HG02610 (cell line): ENCODE measurements at regions not wholly inside any gene's neighbourhood (a gene's known extent, or its start where the extent isn't known, plus 50 kb on each side); places are given as distances from the start of the nearest gene placed in this dataset.

Experiments
- ATAC-seq: cut with Tn5 transposase; IDR thresholded peaks from one replicate; pipeline ENCODE4 v1.9.1; 2021; ENCODE audit warnings: mild to moderate bottlenecking, moderate library complexity; ENCODE audit not compliant: unreplicated experiment

DNA sequence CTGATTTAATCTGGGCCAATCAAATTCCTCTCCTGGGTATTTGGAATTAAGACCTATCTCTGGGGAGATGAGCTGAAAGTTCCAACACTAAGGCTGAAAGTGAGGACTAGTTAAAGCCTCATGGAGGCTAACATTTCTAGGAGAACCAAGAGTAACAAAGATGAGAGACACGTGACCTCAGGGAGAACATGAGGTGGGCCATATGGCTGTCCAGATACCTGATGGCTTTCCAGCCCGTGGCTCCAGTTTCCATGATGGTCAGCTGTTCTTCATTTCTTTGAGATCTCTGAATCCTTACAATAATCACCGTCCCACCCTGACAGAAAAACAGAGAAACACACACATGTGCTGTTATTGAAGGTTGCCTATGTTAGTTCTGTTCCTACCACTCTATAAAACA, 66.1 kb downstream of the LEPR start:
- no peak for ATAC-seq

GRCh38 chr1:65489481-65489880, 69.0 kb downstream of the LEPR start:
- ATAC-seq, result no peak

DNA sequence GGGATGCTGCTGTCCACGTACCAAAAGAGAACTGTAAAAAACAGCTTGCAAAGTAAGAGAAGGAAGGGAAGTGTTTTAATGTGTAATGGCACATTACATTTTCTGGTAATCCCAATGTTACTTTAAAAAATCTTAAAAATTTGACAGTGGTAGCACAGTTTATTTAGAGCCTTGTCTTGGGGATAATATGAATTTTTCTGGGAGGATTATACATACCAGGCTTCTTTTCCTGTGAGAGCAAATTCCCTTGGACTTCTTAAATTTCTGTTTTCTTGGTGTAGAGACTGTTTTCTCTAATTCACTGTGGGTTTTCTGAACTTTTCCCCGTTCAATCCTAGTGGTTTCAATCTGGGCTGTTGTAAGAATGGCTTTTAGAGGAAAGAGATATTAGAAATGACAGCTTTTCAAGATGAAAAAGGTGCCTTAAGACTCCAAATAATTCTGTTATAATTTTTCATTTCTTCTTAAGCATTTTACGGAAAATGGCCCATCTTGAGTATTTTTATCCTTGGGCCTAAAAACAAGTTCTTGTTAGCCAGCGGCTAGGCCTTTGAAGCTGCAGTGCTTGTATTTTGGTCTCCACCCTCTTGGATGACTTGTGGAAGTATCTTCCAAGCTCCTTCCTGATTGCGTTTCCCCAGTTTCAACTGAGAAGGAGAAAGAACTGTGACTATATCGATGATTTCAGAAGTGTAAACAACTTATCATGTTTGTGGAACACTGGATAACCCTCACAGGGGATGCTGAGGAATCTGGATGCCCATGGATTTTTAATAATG, 70.0 kb downstream of the LEPR start:
- ATAC-seq, result no peak

- ATAC-seq, result no peak
These were observed 71.0 kb downstream of the LEPR start for GRCh38 chr1:65491472-65491871.

DNA sequence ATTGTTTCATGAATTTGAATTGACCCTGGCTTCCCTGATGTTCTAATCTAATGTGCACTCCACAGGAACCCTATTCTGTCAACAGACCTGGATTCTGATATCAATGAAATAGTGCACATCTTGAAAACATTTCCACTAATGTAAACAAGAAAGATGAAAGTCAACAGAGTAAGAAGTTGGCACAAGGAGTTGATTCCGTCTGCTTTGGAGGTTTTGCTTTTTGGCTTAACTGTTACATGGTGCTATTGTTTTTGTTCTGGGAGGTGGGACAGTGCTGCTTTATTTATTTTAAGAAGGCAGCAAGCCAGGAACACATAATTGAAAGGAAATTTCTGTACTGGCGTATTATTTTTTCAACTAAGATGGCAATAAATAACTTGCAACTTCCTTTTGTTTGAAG, 73.3 kb downstream of the LEPR start:
- no peak for ATAC-seq

GRCh38 chr1:65494671-65495070, 74.2 kb downstream of the LEPR start:
- ATAC-seq, result no peak

DNA sequence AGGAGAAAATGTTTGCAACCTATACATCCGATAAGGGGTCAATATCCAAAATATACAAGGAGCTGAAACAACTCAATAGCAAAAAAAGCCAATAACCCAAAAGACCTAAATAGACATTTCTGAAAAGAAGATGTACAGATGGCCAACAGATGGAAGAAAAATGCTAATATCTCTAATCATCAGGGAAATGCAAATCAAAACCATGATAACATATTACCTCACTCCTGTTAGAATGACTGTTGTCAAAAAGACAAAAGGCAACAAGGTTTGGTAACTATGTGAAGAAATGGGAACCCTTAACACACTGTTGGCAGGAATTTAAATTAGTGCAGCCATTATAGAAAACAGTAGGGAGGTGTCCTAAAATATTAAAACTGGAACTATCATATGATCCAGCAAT, 74.7 kb downstream of the LEPR start:
- ATAC-seq, result no peak

- no peak for ATAC-seq
These were observed 76.9 kb downstream of the LEPR start for GRCh38 chr1:65497256-65497830.

- ATAC-seq, result no peak
These were observed 83.0 kb downstream of the LEPR start for GRCh38 chr1:65503427-65503826.

- ATAC-seq, result no peak
These were observed 83.8 kb downstream of the LEPR start for GRCh38 chr1:65504263-65504662.

GRCh38 chr1:65505547-65506300, 85.3 kb downstream of the LEPR start:
- no peak for ATAC-seq

- ATAC-seq, result no peak
These were observed 87.6 kb downstream of the LEPR start for GRCh38 chr1:65508051-65508450.

DNA sequence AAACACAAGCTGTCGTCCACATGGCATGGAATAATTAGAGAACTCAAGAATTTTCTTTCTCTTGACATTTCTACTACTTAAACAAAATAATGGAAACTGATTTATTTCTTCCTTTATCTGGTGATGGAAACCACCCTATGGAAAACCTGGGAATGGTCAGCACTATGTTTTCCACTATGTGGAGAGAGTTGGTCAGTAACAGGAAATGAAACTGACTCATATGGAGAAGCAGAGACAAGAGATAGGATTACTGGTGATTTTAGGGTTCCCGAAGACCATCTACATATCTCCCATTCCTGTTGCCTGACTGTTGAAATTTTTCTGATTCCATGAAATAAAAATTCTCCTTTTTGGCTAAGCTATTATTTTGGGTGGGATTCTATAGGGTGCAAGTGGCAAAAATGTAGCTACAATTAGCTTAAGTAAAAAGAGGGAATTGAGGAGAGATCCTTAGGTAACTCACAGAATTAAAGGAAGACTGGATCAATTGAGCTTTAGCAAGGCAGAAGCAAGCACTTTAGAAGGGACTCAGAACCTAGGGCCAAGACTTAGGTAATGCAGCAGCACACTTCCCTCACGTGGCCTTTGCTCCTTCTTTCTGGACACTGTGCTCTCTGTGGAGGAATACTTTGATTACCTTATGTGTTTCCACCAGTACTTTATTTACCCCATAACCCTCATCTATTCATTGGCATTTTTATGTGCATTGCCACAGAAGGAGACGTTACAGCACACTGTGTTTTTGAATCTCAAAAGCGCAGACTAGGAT, 89.6 kb downstream of the LEPR start:
- ATAC-seq, result no peak

- no peak for ATAC-seq
These were observed 90.5 kb downstream of the LEPR start for GRCh38 chr1:65510961-65511360.

GRCh38 chr1:65512383-65512782, 91.9 kb downstream of the LEPR start:
- no peak for ATAC-seq

GRCh38 chr1:65512967-65513780, 92.7 kb downstream of the LEPR start:
- ATAC-seq, result no peak

- no peak for ATAC-seq
These were observed 93.6 kb downstream of the LEPR start for GRCh38 chr1:65514041-65514440.

DNA sequence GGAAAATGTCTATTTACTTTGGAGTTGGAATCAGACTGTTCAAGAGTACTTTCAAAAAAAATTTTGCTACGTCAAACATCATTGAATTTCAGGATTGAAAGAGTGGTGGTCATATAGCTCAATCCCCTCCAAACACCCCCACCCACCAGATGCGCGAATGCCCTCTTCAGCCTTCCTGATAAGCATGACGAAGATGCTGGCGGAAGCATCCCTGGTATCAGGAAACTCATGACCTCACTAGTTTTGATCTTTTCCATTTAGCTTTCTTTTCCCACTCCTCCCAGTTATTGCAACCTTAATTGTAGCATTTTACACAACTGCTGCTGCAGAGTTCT, 104.4 kb downstream of the LEPR start:
- no peak for ATAC-seq

GRCh38 chr1:65525266-65526048, 105.0 kb downstream of the LEPR start:
- ATAC-seq, result no peak

GRCh38 chr1:65526049-65526556, 105.6 kb downstream of the LEPR start:
- no peak for ATAC-seq
